NOMO-1 treated with dmso at 0.1 percent for 144 hours (cell line): ENCODE measurements at regions not wholly inside any gene's neighbourhood (a gene's known extent, or its start where the extent isn't known, plus 50 kb on each side); places are given as distances from the start of the nearest gene placed in this dataset.
"Not testable (repeated sequence)": the region's sequence is repeated elsewhere in the genome, so short reads cannot be mapped to it uniquely, and the experiment has no call there.

ENCODE experiments used
- DNase-seq: peaks from one replicate; lab custom pipeline; 2025; ENCODE audit not compliant: unreplicated experiment; lab: John Stamatoyannopoulos, UW

DNA sequence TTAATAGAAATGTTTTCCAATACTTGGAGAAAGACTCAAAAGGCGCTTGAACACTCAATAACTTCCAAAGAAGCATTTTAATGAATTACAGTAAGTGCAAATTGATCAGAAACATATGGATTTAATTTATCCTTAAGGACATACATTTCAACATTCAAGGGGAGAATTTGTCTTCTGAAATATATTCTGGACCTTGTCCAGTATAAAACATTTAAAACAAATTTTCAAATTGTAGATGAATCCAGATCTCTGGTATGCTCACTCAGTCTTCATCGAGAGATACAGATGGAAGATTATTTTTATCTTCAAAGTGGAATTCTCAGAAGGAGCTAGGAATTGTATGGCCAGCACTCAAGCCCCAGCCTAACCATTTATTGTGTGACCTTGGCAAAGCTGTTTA, 310.4 kb downstream of the ZNF674 start:
- no peak for DNase-seq

DNA sequence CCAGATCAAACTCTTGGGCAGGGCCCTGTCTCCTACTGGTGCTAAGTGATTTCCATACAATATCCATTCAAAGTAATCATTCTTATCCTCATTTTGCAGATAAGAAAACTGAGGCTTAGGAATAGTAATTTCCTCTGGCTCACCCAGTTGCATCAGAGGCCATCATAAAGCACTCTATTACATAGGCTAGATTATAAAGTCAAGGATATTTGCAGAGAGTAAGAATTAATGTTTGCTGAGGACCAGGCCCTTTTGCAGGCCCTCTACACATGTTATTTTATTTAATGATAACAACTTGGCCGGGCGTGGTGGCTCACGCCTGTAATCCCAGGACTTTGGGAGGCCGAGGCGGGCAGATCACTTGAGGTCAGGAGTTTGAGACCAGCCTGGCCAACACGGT, 316.8 kb downstream of the ZNF674 start:
- no peak for DNase-seq

DNA sequence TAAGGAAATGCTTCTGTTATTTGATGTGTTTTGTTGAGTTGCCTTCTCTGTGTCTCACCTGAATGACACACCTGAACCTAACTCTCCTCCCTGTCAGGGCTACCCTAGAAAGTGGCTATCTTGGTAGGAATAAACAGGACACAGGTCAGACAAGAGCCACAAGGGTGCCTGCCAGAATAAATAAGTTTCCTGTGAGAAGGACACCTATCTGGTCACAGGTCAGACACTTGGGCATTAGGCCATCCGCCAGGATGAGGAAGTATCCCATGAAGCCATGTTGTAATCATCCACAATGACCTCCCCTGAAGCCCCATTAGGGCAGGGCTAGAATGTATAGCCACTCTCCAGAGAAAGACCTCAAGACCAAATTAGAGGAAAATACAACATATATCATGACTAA, 318.8 kb downstream of the ZNF674 start:
- no peak for DNase-seq

DNA sequence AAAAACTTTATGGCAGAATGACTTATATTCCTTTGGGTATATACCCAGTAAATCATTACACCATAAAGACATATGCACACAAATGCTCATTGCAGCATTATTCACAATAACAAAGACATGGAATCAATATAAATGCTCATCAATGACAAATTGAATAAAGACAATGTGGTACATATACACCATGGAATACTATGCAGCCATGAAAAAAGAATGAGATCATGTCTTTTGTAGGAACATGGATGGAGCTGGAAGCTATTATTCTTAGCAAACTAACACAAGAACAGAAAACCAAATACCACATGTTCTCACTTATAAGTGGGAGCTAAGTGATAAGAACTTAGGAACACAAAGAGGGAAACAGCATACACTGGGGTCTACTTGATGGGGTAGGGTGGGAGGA, 321.7 kb downstream of the ZNF674 start:
- not testable (repeated sequence) for DNase-seq

DNA sequence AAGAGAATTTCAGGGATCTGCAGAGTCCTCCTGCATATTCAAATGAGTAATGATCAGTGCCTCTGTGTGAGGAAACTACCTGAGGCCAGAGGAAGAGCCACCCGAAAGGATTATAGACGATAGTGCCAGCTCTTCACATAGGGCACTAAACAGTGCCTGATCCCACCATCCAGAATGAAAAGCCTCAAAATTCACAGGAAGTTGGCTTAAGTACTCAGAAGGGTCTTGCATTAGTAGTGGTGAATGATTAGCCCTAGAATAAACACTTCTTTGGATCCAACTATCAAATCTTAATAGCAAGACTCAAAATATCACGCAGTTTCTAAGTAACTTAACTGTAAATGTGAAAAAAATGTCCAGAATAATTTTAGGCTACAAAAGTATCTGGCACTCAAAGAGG, 324.4 kb downstream of the ZNF674 start:
- no peak for DNase-seq

DNA sequence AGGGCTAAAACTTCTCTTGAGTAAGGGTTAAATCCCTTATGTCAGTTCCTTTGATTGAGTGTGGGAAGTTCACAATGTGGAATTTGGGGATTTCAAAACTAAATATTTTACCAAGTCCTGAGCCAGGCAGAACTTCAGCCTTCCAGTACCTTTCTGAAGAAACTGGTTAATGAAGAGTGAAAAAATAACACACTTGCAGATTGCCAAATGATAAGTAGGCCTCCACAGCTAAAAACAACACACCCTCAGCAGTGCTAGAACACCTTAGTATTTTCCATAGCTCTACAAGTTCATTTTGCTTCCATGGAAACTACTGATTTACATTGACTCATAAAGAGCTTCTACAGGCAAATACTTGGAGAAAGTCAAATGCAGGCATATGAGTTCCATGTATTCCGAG, 326.8 kb downstream of the ZNF674 start:
- no peak for DNase-seq

DNA sequence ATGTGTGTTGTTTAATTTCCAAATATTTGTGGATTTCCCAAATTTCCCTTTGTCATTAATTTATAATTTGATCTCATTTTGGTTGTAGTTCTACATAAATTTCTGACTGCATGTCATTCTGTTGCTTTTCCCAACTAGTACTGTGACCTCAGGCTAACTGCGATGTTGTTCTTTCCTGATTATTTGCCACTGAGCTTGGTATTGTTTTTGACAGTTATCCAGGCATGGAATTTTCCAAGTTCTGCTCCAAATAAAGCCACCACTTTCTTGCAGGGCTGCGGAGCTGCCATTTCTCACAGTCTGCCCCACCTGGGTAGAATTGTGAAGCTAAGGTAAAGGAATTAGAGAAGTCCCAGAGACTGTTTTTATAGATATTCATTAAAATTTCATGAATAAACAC, 328.8 kb downstream of the ZNF674 start:
- no peak for DNase-seq

DNA sequence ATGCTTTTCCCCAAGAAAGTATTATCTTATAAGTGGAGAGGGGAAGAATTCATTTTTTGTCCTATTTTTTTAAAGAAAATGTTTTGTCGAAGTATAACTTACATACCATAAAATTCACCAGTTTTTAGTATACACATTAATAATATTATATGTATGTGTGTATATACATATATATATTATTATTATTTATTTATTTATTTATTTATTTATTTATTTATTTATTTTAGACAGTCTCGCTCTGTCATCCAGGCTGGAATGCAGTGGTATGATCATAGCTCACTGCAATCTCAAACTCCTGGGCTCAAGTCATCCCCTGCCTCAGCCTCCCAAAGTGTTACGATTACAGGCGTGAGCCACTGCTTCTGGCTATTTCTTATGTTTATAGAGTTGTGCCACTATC, 334.1 kb downstream of the ZNF674 start:
- DNase-seq = no peak

DNA sequence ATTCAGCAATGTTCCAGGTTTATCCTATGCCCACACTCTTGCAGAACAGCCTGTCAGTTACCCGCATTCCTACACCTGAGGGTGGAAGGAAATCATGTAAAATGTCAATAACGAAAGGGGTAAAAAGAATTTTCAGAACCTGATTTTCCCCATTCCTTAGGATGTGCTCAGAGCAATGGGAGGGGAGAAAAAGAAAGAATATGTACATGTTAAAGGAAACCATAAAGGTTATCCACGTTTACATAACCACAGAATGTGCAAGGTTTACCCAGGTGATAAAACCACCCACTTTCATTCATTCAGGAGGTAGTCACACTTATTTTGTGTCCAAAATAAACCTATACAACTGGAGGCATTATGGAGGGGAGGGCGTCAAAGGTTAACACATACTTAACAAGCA, 335.5 kb downstream of the ZNF674 start:
- no peak for DNase-seq

DNA sequence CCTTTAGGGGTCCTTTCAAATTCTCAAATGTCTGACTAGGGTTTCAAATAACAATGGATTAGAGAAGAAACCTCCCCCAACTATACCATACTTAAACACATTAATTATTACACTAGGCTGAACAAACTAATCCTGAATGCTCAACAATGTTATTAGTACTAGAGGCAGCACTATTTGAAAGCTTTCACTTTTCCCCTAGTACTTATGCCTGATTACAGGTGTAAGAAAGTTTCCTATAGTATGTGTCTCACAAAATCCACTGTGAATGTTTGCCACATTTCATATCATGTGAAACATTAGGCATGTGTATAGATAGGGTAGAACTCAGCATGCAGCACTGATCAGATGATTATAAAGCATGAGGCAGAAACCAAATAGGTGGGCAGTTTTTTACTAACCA, 336.2 kb downstream of the ZNF674 start:
- no peak for DNase-seq

DNA sequence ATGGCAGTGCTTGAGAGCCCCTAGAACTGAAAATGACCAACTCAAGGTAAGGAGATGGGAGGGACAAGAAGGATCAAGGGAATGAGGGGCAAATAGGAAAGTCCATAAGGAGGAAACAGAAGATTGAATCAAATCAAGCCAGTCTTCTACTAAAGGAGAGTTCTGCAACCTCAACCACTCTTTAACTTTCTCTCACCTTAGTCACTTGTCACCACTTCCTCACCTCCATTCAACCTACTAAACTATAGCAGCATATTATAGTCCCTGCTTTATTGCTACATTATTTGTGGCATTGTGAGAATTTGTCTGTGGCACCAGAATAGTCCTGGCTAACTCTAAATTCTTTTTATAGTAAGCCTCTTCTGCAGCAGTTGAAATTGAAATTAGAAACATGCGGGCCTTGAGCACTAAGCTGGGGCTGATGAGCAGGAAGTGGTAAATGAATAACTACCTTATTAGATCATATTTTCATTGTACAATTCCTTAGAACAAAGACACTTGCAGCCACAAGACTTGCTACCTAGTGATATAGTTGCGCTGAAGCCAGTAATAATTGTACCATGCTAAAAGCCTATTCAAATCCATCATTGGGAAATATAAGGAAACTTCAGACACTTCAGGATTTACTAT, 336.9 kb downstream of the ZNF674 start:
- no peak for DNase-seq

DNA sequence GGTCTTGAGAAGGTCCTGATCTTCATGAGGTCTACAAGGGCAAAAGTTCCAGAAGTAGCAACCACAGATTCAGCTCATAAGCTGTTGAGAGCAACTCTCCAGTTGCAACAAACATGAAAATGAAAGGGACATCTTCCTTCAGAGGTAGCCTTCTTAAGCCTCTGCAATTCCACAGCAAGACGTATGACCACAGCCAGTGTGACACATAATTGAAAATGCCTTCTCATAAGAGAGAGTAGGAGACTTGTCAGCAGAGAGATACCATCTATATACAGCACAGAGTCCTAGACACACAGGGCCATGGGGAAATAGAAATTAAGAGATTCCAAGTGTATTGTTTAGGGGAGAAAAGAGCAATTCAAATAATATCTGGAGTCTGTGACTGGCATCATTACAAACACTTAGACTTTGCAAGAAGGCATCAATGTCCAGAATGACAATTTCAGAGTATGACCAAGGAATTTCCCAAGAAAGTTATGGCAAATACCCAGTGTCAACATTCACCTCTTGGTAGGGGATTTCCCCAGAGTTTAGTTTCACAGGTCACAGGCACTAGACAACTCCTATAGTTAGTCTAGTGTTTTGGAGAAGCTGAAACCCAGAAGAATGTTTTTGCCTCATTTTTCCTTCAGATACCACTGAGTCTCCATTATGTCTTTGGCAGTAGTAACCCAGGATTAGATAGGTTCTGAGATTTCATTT, 340.3 kb downstream of the ZNF674 start:
- no peak for DNase-seq

DNA sequence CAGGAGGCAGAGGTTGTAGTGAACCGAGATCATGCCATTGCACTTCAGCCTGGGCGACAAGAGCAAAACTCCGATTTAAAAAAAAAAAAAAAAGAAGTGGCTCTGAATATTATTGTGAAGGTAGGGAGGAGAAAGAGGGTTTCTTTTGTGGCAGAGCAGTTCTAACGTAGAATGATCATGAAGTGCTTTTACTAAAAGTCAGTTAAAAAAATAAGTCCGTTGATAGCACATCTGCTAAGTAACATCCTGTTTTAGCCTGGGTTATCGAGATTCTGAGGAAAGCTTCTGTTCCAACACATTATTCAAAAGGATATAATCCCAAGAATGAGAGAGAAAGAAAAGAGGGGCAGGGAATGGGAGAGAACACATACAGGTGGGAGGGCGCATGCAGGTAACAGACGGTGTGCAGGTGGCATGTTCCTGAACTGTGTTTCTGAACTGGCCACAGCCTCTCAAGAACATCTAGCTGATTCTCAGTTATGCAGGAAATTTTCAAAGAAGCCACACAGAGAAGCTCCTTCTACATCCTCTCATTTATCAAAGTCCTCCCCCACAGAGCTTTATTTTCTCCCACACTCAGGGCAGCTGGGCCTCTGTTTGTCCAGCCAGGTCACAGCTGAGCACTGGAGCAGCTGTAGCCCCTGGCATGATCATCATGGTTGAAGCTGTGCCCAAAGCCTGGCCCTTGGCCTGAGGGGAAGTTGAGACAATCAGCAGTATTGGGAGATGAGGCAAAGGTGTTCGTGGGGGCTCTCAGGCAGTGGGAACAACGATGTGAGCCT, 342.3 kb downstream of the ZNF674 start:
- DNase-seq = no peak

DNA sequence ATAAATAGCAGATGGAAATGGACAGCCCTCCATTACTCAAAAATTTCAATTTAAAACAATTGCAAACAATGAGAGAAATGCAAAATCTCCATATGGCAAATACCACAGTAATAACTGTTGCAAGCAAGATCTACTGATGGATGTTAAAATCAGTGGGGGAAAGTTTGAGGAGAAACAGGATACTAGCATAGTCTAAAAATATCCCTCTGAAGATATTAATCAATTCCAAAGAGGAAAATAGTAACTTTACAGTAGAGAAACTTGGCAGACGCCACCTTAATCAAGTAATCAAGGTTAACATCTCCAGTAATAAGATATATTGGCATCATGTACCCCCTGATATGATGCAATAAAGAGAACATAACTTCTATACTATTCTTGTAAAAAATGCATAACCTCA, 344.8 kb downstream of the ZNF674 start:
- DNase-seq = no peak

DNA sequence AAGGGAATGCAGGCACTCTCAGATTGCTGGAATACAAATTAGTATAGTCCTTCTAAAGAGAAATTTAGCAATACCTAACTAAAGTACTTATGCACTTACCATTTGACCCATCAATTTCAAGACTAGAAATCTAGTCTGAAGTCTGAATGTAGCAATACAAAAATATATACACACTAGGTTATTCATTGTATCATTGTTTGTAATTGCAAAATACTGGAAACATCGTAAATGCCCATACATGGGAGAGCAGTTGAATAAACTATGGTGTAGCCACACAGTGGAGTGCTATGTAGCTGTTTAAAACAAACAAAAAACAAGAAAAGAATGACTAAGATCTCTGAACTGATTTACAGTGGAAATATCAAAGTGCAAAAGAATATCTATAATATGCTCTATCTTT, 346.4 kb downstream of the ZNF674 start:
- DNase-seq = no peak

DNA sequence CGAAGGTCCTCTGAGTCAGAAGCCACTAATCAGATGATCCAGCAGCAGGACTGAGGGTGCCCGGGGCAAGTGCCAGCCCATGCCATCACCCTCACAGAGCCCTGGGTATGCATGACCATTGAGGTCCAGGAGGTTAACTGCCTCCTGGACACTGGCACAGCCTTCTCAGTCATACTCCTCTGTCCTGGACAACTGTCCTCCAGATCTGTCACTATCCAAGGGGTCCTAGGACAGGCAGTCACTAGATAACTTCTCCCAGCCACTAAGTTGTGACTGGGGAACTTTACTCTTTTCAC, 358.5 kb downstream of the ZNF674 start:
- DNase-seq = not testable (repeated sequence)

DNA sequence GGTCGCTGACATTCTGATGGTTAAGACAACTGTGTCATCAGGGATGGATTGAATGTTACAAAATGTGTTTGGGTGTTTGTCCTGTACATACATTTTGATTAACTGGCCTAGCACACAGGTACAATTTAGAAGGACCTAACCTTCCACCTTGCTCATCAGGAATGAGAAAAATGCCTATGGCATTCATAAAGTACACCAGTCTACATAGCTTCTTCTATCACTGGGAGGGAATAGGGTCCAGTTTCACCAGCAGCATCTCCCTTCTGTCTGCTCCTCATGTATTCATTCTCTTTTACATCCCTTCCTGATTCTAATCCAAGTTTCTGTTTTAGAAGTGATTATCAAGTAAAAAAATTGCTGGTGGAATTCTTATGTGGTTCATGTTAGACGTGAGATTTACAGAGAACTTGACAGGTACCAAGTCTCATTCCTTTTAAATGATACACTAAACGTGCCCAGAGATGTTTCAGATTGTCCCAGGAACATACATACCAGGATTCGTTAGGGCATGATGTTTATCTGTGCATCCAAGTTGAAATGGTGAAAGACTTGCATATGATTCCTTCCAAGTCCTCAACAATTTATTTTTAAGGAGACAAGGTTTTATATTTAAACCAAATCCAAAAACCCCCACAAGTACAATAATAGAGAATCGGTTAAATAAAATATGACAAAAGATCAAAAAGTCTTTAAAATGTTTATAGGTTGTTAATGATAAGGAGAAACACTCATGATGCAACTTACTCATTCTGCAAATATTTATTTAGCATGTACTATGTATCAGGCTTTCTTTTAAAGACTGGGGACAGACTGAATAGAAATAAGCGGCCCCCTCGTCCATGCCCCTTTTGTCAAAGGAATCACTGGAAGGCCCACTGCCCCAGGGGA, 359.1 kb downstream of the ZNF674 start:
- DNase-seq = no peak

DNA sequence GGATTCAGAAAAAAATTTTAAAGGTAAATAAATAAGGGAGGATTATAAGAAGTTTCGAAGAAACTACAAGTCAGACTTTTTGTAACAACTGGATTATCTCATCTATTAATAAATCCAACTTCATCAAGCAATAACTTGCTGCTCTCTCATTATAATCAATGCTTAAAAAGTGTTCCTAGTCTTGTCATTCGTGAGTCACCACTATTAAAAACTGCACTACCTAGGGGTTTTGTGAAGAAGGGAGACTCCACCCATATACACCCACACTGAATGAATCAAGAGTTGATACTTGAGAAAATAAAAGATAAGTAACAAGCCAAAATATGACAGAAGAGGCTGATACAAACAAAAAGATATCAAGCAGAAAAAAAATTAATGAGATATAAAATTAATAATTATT, 360.5 kb downstream of the ZNF674 start:
- DNase-seq = no peak

DNA sequence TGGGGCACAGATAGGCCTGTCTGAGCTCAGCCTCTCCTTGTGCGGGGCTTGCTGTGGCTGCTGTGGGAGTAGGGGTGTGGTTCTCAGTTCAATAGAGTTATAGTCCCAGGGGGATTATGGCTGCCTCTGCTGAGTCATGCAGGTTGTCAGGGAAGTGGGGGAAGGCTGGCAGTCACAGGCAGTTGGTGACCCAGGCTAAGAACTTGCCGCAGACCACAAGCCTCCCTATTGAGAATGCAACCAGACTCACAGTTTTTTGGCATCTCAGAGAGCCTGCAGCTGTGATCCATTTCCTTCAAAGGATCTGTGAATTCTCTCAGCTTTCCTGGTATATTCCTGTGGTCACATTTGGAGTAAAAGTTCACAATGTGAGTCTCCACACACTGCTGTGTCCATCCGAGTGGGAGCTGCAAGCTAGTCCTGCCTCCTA, 364.9 kb downstream of the ZNF674 start:
- peak; percentile 17 for DNase-seq

DNA sequence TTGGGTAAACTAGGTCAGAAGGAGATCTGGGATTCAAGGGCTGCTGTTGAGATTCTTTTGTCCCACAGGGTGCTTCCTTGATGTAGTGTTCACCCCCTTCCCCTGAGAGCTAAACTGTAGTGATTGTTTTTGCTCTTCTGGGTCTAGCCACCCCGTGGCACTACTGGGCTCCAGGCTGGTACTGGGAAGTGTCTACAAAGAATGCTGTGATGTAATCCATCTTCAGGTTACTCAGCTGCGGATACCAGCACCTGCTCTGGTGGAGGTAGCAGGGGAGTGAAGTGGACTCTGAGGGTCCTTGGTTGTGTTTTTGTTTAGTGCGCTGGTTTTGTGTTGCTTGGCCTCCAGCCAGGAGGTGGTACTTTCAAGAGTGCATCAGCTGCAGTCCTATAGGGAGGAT, 365.5 kb downstream of the ZNF674 start:
- DNase-seq = no peak

DNA sequence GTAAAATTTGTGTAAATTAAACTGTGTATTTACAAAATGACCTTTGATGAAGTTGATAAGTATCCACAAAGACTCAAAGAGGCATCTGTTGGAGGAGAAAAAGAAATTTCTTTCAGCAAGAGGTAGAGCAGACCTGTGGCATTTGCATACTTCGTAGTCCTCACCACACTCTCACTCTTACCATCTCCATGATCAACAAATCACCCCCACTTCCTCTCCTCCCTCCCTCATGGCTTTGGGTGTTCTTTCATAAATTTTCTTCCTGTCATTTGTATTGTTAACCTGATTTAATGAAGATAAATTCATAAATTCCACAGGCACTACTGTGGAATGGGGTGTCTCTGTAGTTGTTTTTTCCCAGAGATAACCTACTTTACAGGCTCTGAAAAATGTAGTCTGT, 366.5 kb downstream of the ZNF674 start:
- DNase-seq = no peak

DNA sequence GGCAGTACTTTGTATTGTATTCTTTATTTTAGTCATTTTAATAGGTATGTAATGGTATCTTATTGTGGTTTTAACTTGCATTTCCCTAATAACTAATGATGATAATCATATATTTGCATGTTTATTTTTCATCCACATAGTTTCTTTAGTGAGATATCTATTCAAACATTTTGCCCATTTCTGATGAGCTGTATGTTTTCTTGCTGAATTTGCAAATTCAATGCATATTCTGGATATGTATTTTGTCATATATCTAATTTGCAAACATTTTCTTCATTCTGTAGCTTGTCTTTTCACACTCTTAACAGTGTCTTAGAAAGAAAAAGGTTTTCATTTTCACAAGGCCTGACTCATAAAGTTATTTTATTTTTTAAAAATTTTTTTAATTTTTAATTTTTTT, 372.1 kb downstream of the ZNF674 start:
- no peak for DNase-seq
